ENCODE measurements at regions not wholly inside any gene's neighbourhood (a gene's known extent, or its start where the extent isn't known, plus 50 kb on each side); places are given as distances from the start of the nearest gene placed in this dataset.

GRCh38 chr2:118710481-118710880 lies 137.0 kb downstream of the EN1 start (continued):
- TF ChIP-seq, protein P1, sequence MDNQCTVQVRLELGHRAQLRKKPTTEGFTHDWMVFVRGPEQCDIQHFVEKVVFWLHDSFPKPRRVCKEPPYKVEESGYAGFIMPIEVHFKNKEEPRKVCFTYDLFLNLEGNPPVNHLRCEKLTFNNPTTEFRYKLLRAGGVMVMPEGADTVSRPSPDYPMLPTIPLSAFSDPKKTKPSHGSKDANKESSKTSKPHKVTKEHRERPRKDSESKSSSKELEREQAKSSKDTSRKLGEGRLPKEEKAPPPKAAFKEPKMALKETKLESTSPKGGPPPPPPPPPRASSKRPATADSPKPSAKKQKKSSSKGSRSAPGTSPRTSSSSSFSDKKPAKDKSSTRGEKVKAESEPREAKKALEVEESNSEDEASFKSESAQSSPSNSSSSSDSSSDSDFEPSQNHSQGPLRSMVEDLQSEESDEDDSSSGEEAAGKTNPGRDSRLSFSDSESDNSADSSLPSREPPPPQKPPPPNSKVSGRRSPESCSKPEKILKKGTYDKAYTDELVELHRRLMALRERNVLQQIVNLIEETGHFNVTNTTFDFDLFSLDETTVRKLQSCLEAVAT (IDR thresholded peaks at IDR 0.05), result no peak
- TF ChIP-seq, protein P2, sequence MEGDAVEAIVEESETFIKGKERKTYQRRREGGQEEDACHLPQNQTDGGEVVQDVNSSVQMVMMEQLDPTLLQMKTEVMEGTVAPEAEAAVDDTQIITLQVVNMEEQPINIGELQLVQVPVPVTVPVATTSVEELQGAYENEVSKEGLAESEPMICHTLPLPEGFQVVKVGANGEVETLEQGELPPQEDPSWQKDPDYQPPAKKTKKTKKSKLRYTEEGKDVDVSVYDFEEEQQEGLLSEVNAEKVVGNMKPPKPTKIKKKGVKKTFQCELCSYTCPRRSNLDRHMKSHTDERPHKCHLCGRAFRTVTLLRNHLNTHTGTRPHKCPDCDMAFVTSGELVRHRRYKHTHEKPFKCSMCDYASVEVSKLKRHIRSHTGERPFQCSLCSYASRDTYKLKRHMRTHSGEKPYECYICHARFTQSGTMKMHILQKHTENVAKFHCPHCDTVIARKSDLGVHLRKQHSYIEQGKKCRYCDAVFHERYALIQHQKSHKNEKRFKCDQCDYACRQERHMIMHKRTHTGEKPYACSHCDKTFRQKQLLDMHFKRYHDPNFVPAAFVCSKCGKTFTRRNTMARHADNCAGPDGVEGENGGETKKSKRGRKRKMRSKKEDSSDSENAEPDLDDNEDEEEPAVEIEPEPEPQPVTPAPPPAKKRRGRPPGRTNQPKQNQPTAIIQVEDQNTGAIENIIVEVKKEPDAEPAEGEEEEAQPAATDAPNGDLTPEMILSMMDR (IDR thresholded peaks at IDR 0.05 in 2 of 3, conservative IDR thresholded peaks at IDR 0.05 in 1 of 3; ENCODE audit: insufficient read depth in 2 of 3, low read depth in 1 of 3, low read length in 3 of 3), result no peak
- no peak for TF ChIP-seq HNRNPH1 (optimal IDR thresholded peaks at IDR 0.05; ENCODE audit: low read depth, low read length)
- TF ChIP-seq ZNF57 (CRISPR knock-in tag; IDR thresholded peaks at IDR 0.05), result no peak
- TF ChIP-seq MYNN (IDR thresholded peaks at IDR 0.05), result no peak
- TF ChIP-seq MYNN (CRISPR knock-in tag; IDR thresholded peaks at IDR 0.05), result no peak
- TF ChIP-seq, protein P3, sequence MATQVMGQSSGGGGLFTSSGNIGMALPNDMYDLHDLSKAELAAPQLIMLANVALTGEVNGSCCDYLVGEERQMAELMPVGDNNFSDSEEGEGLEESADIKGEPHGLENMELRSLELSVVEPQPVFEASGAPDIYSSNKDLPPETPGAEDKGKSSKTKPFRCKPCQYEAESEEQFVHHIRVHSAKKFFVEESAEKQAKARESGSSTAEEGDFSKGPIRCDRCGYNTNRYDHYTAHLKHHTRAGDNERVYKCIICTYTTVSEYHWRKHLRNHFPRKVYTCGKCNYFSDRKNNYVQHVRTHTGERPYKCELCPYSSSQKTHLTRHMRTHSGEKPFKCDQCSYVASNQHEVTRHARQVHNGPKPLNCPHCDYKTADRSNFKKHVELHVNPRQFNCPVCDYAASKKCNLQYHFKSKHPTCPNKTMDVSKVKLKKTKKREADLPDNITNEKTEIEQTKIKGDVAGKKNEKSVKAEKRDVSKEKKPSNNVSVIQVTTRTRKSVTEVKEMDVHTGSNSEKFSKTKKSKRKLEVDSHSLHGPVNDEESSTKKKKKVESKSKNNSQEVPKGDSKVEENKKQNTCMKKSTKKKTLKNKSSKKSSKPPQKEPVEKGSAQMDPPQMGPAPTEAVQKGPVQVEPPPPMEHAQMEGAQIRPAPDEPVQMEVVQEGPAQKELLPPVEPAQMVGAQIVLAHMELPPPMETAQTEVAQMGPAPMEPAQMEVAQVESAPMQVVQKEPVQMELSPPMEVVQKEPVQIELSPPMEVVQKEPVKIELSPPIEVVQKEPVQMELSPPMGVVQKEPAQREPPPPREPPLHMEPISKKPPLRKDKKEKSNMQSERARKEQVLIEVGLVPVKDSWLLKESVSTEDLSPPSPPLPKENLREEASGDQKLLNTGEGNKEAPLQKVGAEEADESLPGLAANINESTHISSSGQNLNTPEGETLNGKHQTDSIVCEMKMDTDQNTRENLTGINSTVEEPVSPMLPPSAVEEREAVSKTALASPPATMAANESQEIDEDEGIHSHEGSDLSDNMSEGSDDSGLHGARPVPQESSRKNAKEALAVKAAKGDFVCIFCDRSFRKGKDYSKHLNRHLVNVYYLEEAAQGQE (IDR thresholded peaks at IDR 0.05; ENCODE audit: borderline replicate concordance), result peak; percentile 3; the same call in 1 of the 2 replicates
- TF ChIP-seq, protein P3 (CRISPR knock-in tag; IDR thresholded peaks at IDR 0.05; ENCODE audit: low read depth), result no peak

Measured in K562 (cell line).